ENCODE measurements at regions not wholly inside any gene's neighbourhood (a gene's known extent, or its start where the extent isn't known, plus 50 kb on each side); places are given as distances from the start of the nearest gene placed in this dataset.

- no peaks in the 10 kb centered on the region for H3K9me3 Mint-ChIP-seq
- no peak for DNase-seq (ENCODE audit: low spot score in 2 of 2)
Measured at GRCh38 chr11:127074151-127074761, 73.7 kb upstream of the KIRREL3 start.

GRCh38 chr11:127073621-127074020 lies 73.1 kb upstream of the KIRREL3 start:
- DNase-seq (ENCODE audit: low spot score in 2 of 2) (no peak), ATAC-seq (no peak)
- H3K36me3 Mint-ChIP-seq, result no peaks in the 10 kb centered on the region
- no peak overlapping the region for H3K27ac Mint-ChIP-seq
- peaks cover 0 to under 1% of the 10 kb centered on the region in 2 donors for H3K9me3 Mint-ChIP-seq

More at GRCh38 chr11:127074151-127074761, 73.7 kb upstream of the KIRREL3 start:
- peak in 1 of 2 donors; percentile 62 for ATAC-seq
- Mint-ChIP-seq H3K27ac (no peak overlapping the region), H3K36me3 (no peaks in the 10 kb centered on the region)

- peaks cover 0 to 5% of the 10 kb centered on the region in 2 donors for H3K9me3 Mint-ChIP-seq
- DNase-seq (ENCODE audit: low spot score in 2 of 2), result no peak
- no peak overlapping the region for H3K27ac Mint-ChIP-seq
- ATAC-seq, result no peak
- H3K36me3 Mint-ChIP-seq, result no peaks in the 10 kb centered on the region
Measured at GRCh38 chr11:127071606-127072005, 71.0 kb upstream of the KIRREL3 start.

- Mint-ChIP-seq H3K36me3 (no peaks in the 10 kb centered on the region), H3K27ac (no peak overlapping the region), H3K9me3 (peaks cover 0 to 5% of the 10 kb centered on the region in 2 donors)
- DNase-seq (ENCODE audit: low spot score in 2 of 2) (no peak), ATAC-seq (no peak)
Measured at GRCh38 chr11:127070808-127071207, 70.2 kb upstream of the KIRREL3 start.

GRCh38 chr11:127066401-127067090 lies 66.0 kb upstream of the KIRREL3 start:
- no peak overlapping the region for H3K27ac Mint-ChIP-seq
- DNase-seq (ENCODE audit: low spot score in 2 of 2) (no peak), ATAC-seq (no peak)
- H3K9me3 Mint-ChIP-seq, result peaks cover 0 to 5% of the 10 kb centered on the region in 2 donors
- no peaks in the 10 kb centered on the region for H3K36me3 Mint-ChIP-seq

- H3K36me3 Mint-ChIP-seq, result no peaks in the 10 kb centered on the region
- ATAC-seq (no peak), DNase-seq (ENCODE audit: low spot score in 2 of 2) (no peak)
- H3K9me3 Mint-ChIP-seq, result peaks cover 0 to under 1% of the 10 kb centered on the region in 2 donors
- no peak overlapping the region for H3K27ac Mint-ChIP-seq
Measured at GRCh38 chr11:127063241-127063640, 62.7 kb upstream of the KIRREL3 start.

- H3K9me3 Mint-ChIP-seq, result no peaks in the 10 kb centered on the region
- no peak overlapping the region for H3K27ac Mint-ChIP-seq
- no peaks in the 10 kb centered on the region for H3K36me3 Mint-ChIP-seq
- ATAC-seq (no peak), DNase-seq (ENCODE audit: low spot score in 2 of 2) (no peak)
Measured at GRCh38 chr11:127061947-127062346, 61.4 kb upstream of the KIRREL3 start.

- no peak overlapping the region for H3K27ac Mint-ChIP-seq
- ATAC-seq, result no peak
- H3K36me3 Mint-ChIP-seq, result no peaks in the 10 kb centered on the region
- peaks cover 4 to 6% of the 10 kb centered on the region in 2 donors for H3K9me3 Mint-ChIP-seq
- DNase-seq (ENCODE audit: low spot score in 2 of 2), result no peak
Measured at GRCh38 chr11:127059750-127060149, 59.2 kb upstream of the KIRREL3 start.

- H3K9me3 Mint-ChIP-seq, result peaks cover 4 to 6% of the 10 kb centered on the region in 2 donors
- H3K27ac Mint-ChIP-seq, result no peak overlapping the region
- no peak for DNase-seq (ENCODE audit: low spot score in 2 of 2)
- H3K36me3 Mint-ChIP-seq, result no peaks in the 10 kb centered on the region
- ATAC-seq, result no peak
Measured at GRCh38 chr11:127059286-127059685, 58.7 kb upstream of the KIRREL3 start.

GRCh38 chr11:127058524-127058923 lies 58.0 kb upstream of the KIRREL3 start:
- DNase-seq (ENCODE audit: low spot score in 2 of 2) (no peak), ATAC-seq (no peak)
- Mint-ChIP-seq H3K36me3 (no peaks in the 10 kb centered on the region), H3K9me3 (peaks cover 4 to 6% of the 10 kb centered on the region in 2 donors), H3K27ac (no peak overlapping the region)

GRCh38 chr11:127057126-127057525 lies 56.6 kb upstream of the KIRREL3 start:
- no peaks in the 10 kb centered on the region for H3K36me3 Mint-ChIP-seq
- ATAC-seq (no peak), DNase-seq (ENCODE audit: low spot score in 2 of 2) (no peak)
- H3K9me3 Mint-ChIP-seq, result peaks cover 4 to 6% of the 10 kb centered on the region in 2 donors
- no peak overlapping the region for H3K27ac Mint-ChIP-seq

GRCh38 chr11:127056338-127056971 lies 55.9 kb upstream of the KIRREL3 start:
- no peak for DNase-seq (ENCODE audit: low spot score in 2 of 2)
- Mint-ChIP-seq H3K9me3 (peaks cover 4 to 6% of the 10 kb centered on the region in 2 donors), H3K27ac (no peak overlapping the region), H3K36me3 (no peaks in the 10 kb centered on the region)
- ATAC-seq, result no peak

GRCh38 chr11:127055236-127055635 lies 54.7 kb upstream of the KIRREL3 start:
- Mint-ChIP-seq H3K36me3 (no peaks in the 10 kb centered on the region), H3K27ac (no peak overlapping the region), H3K9me3 (peaks cover 4 to 6% of the 10 kb centered on the region in 2 donors)
- ATAC-seq (no peak), DNase-seq (ENCODE audit: low spot score in 2 of 2) (no peak)

GRCh38 chr11:127054153-127054552 lies 53.6 kb upstream of the KIRREL3 start:
- Mint-ChIP-seq H3K27ac (no peak overlapping the region), H3K9me3 (peaks cover 4 to 6% of the 10 kb centered on the region in 2 donors), H3K36me3 (no peaks in the 10 kb centered on the region)
- no peak for DNase-seq (ENCODE audit: low spot score in 2 of 2)
- ATAC-seq, result no peak

GRCh38 chr11:127052404-127052803 lies 51.8 kb upstream of the KIRREL3 start:
- DNase-seq (ENCODE audit: low spot score in 2 of 2) (no peak), ATAC-seq (no peak)
- Mint-ChIP-seq H3K9me3 (peaks cover 4 to 6% of the 10 kb centered on the region in 2 donors), H3K36me3 (no peaks in the 10 kb centered on the region), H3K27ac (no peak overlapping the region)

All from activated naive CD4-positive, alpha-beta T cell treated with anti-CD3 and anti-CD28 coated beads, Interleukin-2, amount 50 U/mL, for 72 hours (primary cell).